Activated naive CD4-positive, alpha-beta T cell treated with anti-CD3 and anti-CD28 coated beads, Interleukin-2, amount 50 U/mL, for 24 hours (primary cell): ENCODE measurements at regions not wholly inside any gene's neighbourhood (a gene's known extent, or its start where the extent isn't known, plus 50 kb on each side); places are given as distances from the start of the nearest gene placed in this dataset.

Source experiments
- H3K27ac Mint-ChIP-seq: one replicate; pipeline ENCODE4 v1.8.0; 2021; ENCODE audit warnings: mild to moderate bottlenecking, mixed read lengths
- H3K27me3 Mint-ChIP-seq: one replicate; pipeline ENCODE4 v1.8.0; 2021; ENCODE audit warnings: mixed read lengths
- H3K36me3 Mint-ChIP-seq: one replicate; pipeline ENCODE4 v1.8.0; 2021; ENCODE audit warnings: mixed read lengths
- H3K4me1 Mint-ChIP-seq: one replicate; pipeline ENCODE4 v1.8.0; 2021; ENCODE audit warnings: mixed read lengths
- H3K4me3 Mint-ChIP-seq: one replicate; pipeline ENCODE4 v1.8.0; 2021; ENCODE audit warnings: mild to moderate bottlenecking, mixed read lengths
- H3K9me3 Mint-ChIP-seq: one replicate; pipeline ENCODE4 v1.8.0; 2021; ENCODE audit warnings: mixed read lengths

GRCh38 chr9:32292611-32293010 is 91.8 kb upstream of the ACO1 start:
- H3K36me3 Mint-ChIP-seq = no peaks in the 10 kb centered on the region
- H3K4me1 Mint-ChIP-seq = no peaks in the 10 kb centered on the region
- peaks cover 2% of the 10 kb centered on the region for H3K9me3 Mint-ChIP-seq
- H3K27me3 Mint-ChIP-seq = peaks cover 11% of the 10 kb centered on the region
- no peak overlapping the region for H3K27ac Mint-ChIP-seq
- no peak overlapping the region for H3K4me3 Mint-ChIP-seq

DNA sequence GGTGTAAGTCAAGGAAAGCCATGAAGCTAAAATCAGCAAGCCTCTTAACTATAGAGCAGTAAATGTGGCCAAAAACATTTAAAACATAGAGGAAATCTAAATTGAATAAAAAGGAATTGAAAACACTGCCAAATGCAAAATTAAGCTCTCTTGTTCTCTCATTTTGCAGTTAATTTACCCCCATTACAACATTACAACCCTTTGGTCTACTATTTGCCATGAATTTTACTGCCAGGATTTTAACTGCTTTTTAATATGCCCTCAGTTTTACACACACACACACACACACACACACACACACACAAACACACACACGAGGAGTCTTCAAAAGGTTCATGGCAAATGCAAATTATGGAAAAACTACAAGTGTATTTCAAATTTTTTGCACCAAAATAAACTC is 91.4 kb upstream of the ACO1 start:
- peaks cover 7% of the 10 kb centered on the region for H3K9me3 Mint-ChIP-seq
- H3K4me1 Mint-ChIP-seq = no peaks in the 10 kb centered on the region
- H3K36me3 Mint-ChIP-seq = no peaks in the 10 kb centered on the region
- peaks cover 15% of the 10 kb centered on the region for H3K27me3 Mint-ChIP-seq
- no peak overlapping the region for H3K4me3 Mint-ChIP-seq
- H3K27ac Mint-ChIP-seq = no peak overlapping the region

- H3K9me3 Mint-ChIP-seq = peaks cover 7% of the 10 kb centered on the region
- no peaks in the 10 kb centered on the region for H3K36me3 Mint-ChIP-seq
- H3K4me1 Mint-ChIP-seq = no peaks in the 10 kb centered on the region
- no peak overlapping the region for H3K4me3 Mint-ChIP-seq
- peaks cover 16% of the 10 kb centered on the region for H3K27me3 Mint-ChIP-seq
- no peak overlapping the region for H3K27ac Mint-ChIP-seq
These were observed 90.3 kb upstream of the ACO1 start for GRCh38 chr9:32294106-32294505.

- no peaks in the 10 kb centered on the region for H3K36me3 Mint-ChIP-seq
- H3K27me3 Mint-ChIP-seq = peaks cover 20% of the 10 kb centered on the region
- H3K4me3 Mint-ChIP-seq = no peak overlapping the region
These were observed 84.1 kb upstream of the ACO1 start for GRCh38 chr9:32300373-32300772.

GRCh38 chr9:32304495-32304894 is 79.9 kb upstream of the ACO1 start:
- peaks cover 5% of the 10 kb centered on the region for H3K9me3 Mint-ChIP-seq
- H3K4me3 Mint-ChIP-seq = no peak overlapping the region
- H3K27ac Mint-ChIP-seq = no peak overlapping the region
- H3K4me1 Mint-ChIP-seq = no peaks in the 10 kb centered on the region
- H3K27me3 Mint-ChIP-seq = peaks cover 12% of the 10 kb centered on the region
- no peaks in the 10 kb centered on the region for H3K36me3 Mint-ChIP-seq

More at GRCh38 chr9:32300373-32300772, 84.1 kb upstream of the ACO1 start:
- Mint-ChIP-seq H3K27ac (no peak overlapping the region), H3K9me3 (peaks cover 7% of the 10 kb centered on the region), H3K4me1 (no peaks in the 10 kb centered on the region)

- Mint-ChIP-seq H3K27ac (no peak overlapping the region), H3K4me3 (no peak overlapping the region), H3K4me1 (no peaks in the 10 kb centered on the region), H3K27me3 (peaks cover 10% of the 10 kb centered on the region), H3K9me3 (peaks cover 5% of the 10 kb centered on the region), H3K36me3 (no peaks in the 10 kb centered on the region)
These were observed 78.4 kb upstream of the ACO1 start for GRCh38 chr9:32306006-32306405.

GRCh38 chr9:32319312-32319929 is 65.0 kb upstream of the ACO1 start:
- no peaks in the 10 kb centered on the region for H3K4me1 Mint-ChIP-seq
- H3K27ac Mint-ChIP-seq = no peak overlapping the region
- H3K36me3 Mint-ChIP-seq = no peaks in the 10 kb centered on the region
- peaks cover 6% of the 10 kb centered on the region for H3K27me3 Mint-ChIP-seq
- no peak overlapping the region for H3K4me3 Mint-ChIP-seq
- H3K9me3 Mint-ChIP-seq = peaks cover 5% of the 10 kb centered on the region

DNA sequence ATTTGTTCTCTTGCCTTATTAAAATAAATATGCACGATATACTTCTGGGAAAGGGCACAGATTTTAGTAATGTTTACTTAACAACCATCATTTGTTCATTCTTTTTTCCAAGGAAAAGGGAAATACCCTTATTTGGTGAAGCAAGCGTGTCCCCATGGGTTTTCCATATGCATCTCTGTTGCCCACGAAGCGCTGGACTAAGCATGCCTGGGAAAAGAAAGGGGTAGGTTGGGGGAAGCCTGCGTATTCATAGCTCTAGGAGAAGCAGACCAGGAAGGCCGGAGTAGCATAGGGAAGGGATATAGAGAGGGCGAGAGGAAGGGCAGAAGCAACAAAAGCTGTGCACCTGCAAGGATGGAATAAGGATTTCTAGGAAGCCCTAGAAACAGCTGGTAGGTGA is 61.8 kb upstream of the ACO1 start:
- Mint-ChIP-seq H3K4me1 (no peaks in the 10 kb centered on the region), H3K27ac (no peak overlapping the region), H3K4me3 (no peak overlapping the region), H3K9me3 (no peaks in the 10 kb centered on the region), H3K27me3 (peaks cover 15% of the 10 kb centered on the region), H3K36me3 (no peaks in the 10 kb centered on the region)

- Mint-ChIP-seq H3K4me1 (no peaks in the 10 kb centered on the region), H3K27ac (no peak overlapping the region), H3K36me3 (no peaks in the 10 kb centered on the region), H3K9me3 (no peaks in the 10 kb centered on the region), H3K4me3 (no peak overlapping the region), H3K27me3 (peaks cover 22% of the 10 kb centered on the region)
These were observed 58.3 kb upstream of the ACO1 start for GRCh38 chr9:32326146-32326545.

DNA sequence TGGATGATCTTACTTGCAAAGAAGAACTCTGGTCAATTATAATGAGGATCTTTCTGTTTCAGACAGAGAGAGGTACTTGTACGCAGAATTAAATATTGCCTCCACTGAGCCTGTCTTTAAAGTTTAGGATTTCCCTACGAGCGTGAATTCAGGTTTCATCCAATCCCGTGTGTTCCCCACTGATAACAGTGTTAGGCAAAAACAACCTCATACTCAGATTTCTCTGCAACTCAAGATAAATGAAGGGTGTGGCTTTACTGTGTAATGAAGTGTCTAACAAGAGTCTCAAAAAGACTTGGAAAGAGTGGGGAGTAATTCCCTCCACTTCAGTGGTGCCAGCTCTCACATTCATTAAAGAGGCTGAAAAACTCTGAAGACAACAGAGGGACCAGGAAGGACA is 53.2 kb upstream of the ACO1 start:
- Mint-ChIP-seq H3K4me3 (no peak overlapping the region), H3K9me3 (no peaks in the 10 kb centered on the region), H3K36me3 (no peaks in the 10 kb centered on the region), H3K4me1 (no peaks in the 10 kb centered on the region), H3K27me3 (peaks cover 16% of the 10 kb centered on the region), H3K27ac (no peak overlapping the region)

DNA sequence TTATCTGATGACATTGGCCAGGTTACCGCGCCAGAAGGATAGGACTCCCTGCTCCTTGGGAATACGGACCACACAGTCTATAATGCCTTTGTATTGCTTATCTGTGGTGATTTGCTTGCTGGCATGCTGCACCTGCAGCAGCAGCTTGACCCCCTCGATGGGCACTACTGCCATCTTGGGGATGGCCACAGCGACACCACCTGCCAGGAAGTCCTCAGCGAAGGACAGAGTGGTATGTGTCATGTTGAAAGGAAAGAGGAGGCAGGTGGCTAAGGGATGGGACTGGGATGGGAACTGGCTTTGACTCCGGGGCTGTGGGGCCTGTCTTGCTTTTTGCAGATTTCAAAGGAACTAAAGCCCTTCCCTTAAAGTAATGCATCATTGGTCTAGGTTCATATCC is 50.3 kb upstream of the ACO1 start:
- Mint-ChIP-seq H3K36me3 (no peaks in the 10 kb centered on the region), H3K4me3 (no peak overlapping the region), H3K27me3 (peaks cover 5% of the 10 kb centered on the region), H3K27ac (no peak overlapping the region), H3K4me1 (no peaks in the 10 kb centered on the region), H3K9me3 (no peaks in the 10 kb centered on the region)
